A549 (cell line): ENCODE measurements at regions not wholly inside any gene's neighbourhood (a gene's known extent, or its start where the extent isn't known, plus 50 kb on each side); places are given as distances from the start of the nearest gene placed in this dataset.

Experiments used
- ATAC-seq, 2 experiments: fragments of 200-7000 bp in 1 of 2; fragments of >200 bp in 1 of 2; cut with Nextera tagmentation in 1 of 2; cut with Tn5 transposase in 1 of 2; 3 replicates each; pipeline versions ENCODE4 v1.8.0 to v1.9.1; 2018 to 2020; ENCODE audit warnings: mild to moderate bottlenecking in 1 of 2, moderate library complexity in 1 of 2
- CTCF ChIA-PET: fragments of 300-600 bp; sonication (Branson Sonifier 250); formaldehyde crosslinking; extraction: SDS; loops from one replicate; lab custom pipeline; 2021; ENCODE audit warnings: antibody characterized with exemption, inconsistent platforms; lab: Yijun Ruan, JAX
- POLR2A ChIA-PET: fragments of 350-600 bp; formaldehyde crosslinking; extraction: SDS; loops from one replicate; lab custom pipeline; 2021; ENCODE audit warnings: antibody characterized with exemption, inconsistent platforms; lab: Yijun Ruan, JAX
- DNase-seq, 2 experiments: peaks; one replicate each; pipeline versions ENCODE4 v3.0.0 to v3.0.0-alpha.2; 2011 to 2016; ENCODE audit warnings: low read depth in 1 of 2, low spot score in 1 of 2
- FAIRE-seq: peaks from 2 replicates; lab custom pipeline; 2011; peaks lifted over from hg19 to GRCh38; lab: Jason Lieb, UNC
- H3K27ac ChIP-seq, 2 experiments: fragments of >200 bp; sonication (Bioruptor Twin); formaldehyde crosslinking; 3 replicates each; pipeline ENCODE4 v1.5.1; 2016 to 2017
- H3K4me1 ChIP-seq: fragments of >200 bp; sonication (Bioruptor Twin); formaldehyde crosslinking; 3 replicates; pipeline ENCODE4 v1.6.1; 2016
- H3K4me2 ChIP-seq: fragments of >200 bp; sonication (Bioruptor Twin); formaldehyde crosslinking; 3 replicates; pipeline ENCODE4 v1.6.1; 2016
- H3K4me3 ChIP-seq: fragments of >200 bp; sonication (Bioruptor Twin); formaldehyde crosslinking; 3 replicates; pipeline ENCODE4 v1.5.1; 2016
- H3K9me3 ChIP-seq: fragments of >200 bp; sonication (Bioruptor Twin); formaldehyde crosslinking; 3 replicates; pipeline ENCODE4 v1.6.1; 2016
- CBX2 ChIP-seq: fragments of 200-600 bp; sonication (generic); IDR thresholded peaks from 2 replicates; pipeline ENCODE4 v1.6.1; 2016; ENCODE audit warnings: low read depth, mild to moderate bottlenecking, borderline replicate concordance
- EHF ChIP-seq: fragments of 250-450 bp; sonication (Bioruptor Pico); IDR thresholded peaks from 2 replicates; pipeline ENCODE4 v1.5.0; 2020; ENCODE audit warnings: mild to moderate bottlenecking
- EHMT2 ChIP-seq: fragments of 200-600 bp; sonication (generic); IDR thresholded peaks from 2 replicates; pipeline ENCODE4 v1.6.1; 2016; ENCODE audit warnings: antibody characterized with exemption, low read depth, mild to moderate bottlenecking, moderate library complexity
- EP300 ChIP-seq, 2 experiments: fragments of >200 bp; sonication (Bioruptor Twin); formaldehyde crosslinking; IDR thresholded peaks; 2 replicates in 1 of 2; 3 replicates in 1 of 2; pipeline ENCODE4 v1.6.1; 2016 to 2017
- FOSB ChIP-seq: fragments of 250-450 bp; sonication (Bioruptor Pico); IDR thresholded peaks from 2 replicates; pipeline ENCODE4 v1.5.0; 2020; ENCODE audit warnings: mild to moderate bottlenecking, moderate library complexity
- HMGXB4 ChIP-seq: fragments of 250-450 bp; sonication (Bioruptor Pico); IDR thresholded peaks from 2 replicates; pipeline ENCODE4 v1.5.0; 2021; ENCODE audit warnings: mild to moderate bottlenecking, moderate library complexity, borderline replicate concordance
- HOXB13 ChIP-seq: fragments of 250-450 bp; sonication (Bioruptor Pico); IDR thresholded peaks from 2 replicates; pipeline ENCODE4 v1.5.0; 2020; ENCODE audit warnings: low read depth, mild to moderate bottlenecking, moderate library complexity
- HOXB5 ChIP-seq: fragments of 250-450 bp; sonication (Bioruptor Pico); IDR thresholded peaks from 2 replicates; pipeline ENCODE4 v1.5.0; 2020; ENCODE audit warnings: mild to moderate bottlenecking, moderate library complexity
- MAZ ChIP-seq: fragments of 150-350 bp; IDR thresholded peaks from 2 replicates; pipeline ENCODE4 v1.6.1; 2014; ENCODE audit warnings: antibody characterized with exemption, low read depth, low read length, borderline replicate concordance
- POLR2AphosphoS2 ChIP-seq: conservative IDR thresholded peaks from 2 replicates; pipeline ENCODE4 v1.6.1; 2012; ENCODE audit warnings: low read length, improper control_type of control experiment, inconsistent platforms
- RNF2 ChIP-seq: fragments of 200-600 bp; sonication (generic); IDR thresholded peaks from 2 replicates; pipeline ENCODE4 v1.6.1; 2016; ENCODE audit warnings: low read depth, mild to moderate bottlenecking, antibody characterized with exemption, moderate library complexity, borderline replicate concordance
- SREBF2 ChIP-seq: fragments of 450-650 bp; IDR thresholded peaks from 2 replicates; pipeline ENCODE4 v1.6.1; 2014; ENCODE audit warnings: mild to moderate bottlenecking, moderate library complexity
- ZC3H11A ChIP-seq: fragments of 450-650 bp; IDR thresholded peaks from 2 replicates; pipeline ENCODE4 v1.6.1; 2014; ENCODE audit warnings: antibody characterized with exemption, mild to moderate bottlenecking
- ZSCAN20 ChIP-seq: fragments of 250-450 bp; sonication (Bioruptor Pico); IDR thresholded peaks from 2 replicates; pipeline ENCODE4 v1.8.0; 2022; ENCODE audit warnings: mild to moderate bottlenecking, moderate library complexity
- WGBS: methylation state at CpG from one replicate; pipeline ENCODE4 v1.1.6; 2017; ENCODE audit errors: missing lambda C conversion rate; 5-methylcytosine and 5-hydroxymethylcytosine counted together
- TF ChIP-seq, protein P1 (sequence below): fragments of 250-450 bp; sonication (Bioruptor Pico); IDR thresholded peaks from 2 replicates; pipeline ENCODE4 v1.5.0; 2020; ENCODE audit warnings: low read depth, mild to moderate bottlenecking, moderate library complexity
- TF ChIP-seq, protein P2 (sequence below): IDR thresholded peaks from 2 replicates; pipeline ENCODE4 v1.6.1; 2012; ENCODE audit warnings: low read depth, borderline replicate concordance
- TF ChIP-seq, protein P3 (sequence below): IDR thresholded peaks from 2 replicates; pipeline ENCODE4 v1.6.1; 2012
- TF ChIP-seq, protein P4 (sequence below): IDR thresholded peaks from 2 replicates; pipeline ENCODE4 v1.6.1; 2012

DNA sequence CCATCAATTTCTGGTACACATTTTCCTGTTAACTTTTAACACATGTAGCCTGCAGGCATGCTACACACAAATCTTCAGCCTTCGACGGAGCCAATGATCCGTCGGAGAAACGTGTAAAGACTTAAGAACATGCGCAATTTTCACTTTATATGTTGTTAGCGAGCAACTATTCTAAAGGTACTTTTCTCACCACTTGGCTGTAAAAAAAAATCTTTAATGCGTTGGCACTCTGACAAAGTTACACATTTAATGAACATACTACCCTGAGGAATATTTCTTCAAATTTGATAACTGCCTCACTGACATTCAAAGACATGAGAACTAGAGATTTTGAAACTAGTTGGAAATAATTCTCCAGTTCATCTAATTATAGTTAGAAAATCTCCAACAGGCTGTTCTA lies 507.5 kb upstream of the SALL1 start:
- ATAC-seq (no peak), DNase-seq (no peak), FAIRE-seq (no peak)
- Histone ChIP-seq H3K4me1 (peaks cover 7% of the 10 kb centered on the region; the same call in 1 of the 3 replicates), H3K9me3 (no peaks in the 10 kb centered on the region), H3K4me3 (no peak overlapping the region), H3K4me2 (no peak overlapping the region), H3K27ac (no peak overlapping the region)
- CTCF ChIA-PET, result no interaction called here
- POLR2A ChIA-PET, result no interaction called here
- WGBS, result 66% methylated on average over 8 of the region's 8 CpGs
- TF ChIP-seq, protein P1, sequence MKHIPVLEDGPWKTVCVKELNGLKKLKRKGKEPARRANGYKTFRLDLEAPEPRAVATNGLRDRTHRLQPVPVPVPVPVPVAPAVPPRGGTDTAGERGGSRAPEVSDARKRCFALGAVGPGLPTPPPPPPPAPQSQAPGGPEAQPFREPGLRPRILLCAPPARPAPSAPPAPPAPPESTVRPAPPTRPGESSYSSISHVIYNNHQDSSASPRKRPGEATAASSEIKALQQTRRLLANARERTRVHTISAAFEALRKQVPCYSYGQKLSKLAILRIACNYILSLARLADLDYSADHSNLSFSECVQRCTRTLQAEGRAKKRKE, result no peak
- TF ChIP-seq SREBF2, result no peak
- TF ChIP-seq HMGXB4 (CRISPR knock-in tag), result no peak
- TF ChIP-seq HOXB13, result no peak
- no peak for TF ChIP-seq EP300 (IDR thresholded peaks at IDR 0.05)
- TF ChIP-seq FOSB (CRISPR knock-in tag), result no peak
- no peak for TF ChIP-seq EHMT2
- no peak for TF ChIP-seq ZC3H11A
- no peak for TF ChIP-seq MAZ

GRCh38 chr16:51657848-51658247 lies 506.8 kb upstream of the SALL1 start:
- FAIRE-seq (no peak), DNase-seq (no peak), ATAC-seq (no peak)
- Histone ChIP-seq H3K4me2 (no peak overlapping the region), H3K9me3 (no peaks in the 10 kb centered on the region), H3K27ac (no peak overlapping the region), H3K4me1 (peaks cover 7% of the 10 kb centered on the region; the same call in 1 of the 3 replicates), H3K4me3 (no peak overlapping the region)
- TF ChIP-seq, protein P2, sequence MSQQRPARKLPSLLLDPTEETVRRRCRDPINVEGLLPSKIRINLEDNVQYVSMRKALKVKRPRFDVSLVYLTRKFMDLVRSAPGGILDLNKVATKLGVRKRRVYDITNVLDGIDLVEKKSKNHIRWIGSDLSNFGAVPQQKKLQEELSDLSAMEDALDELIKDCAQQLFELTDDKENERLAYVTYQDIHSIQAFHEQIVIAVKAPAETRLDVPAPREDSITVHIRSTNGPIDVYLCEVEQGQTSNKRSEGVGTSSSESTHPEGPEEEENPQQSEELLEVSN, result no peak
- no peak for TF ChIP-seq RNF2
- TF ChIP-seq CBX2, result no peak
- TF ChIP-seq, protein P3, sequence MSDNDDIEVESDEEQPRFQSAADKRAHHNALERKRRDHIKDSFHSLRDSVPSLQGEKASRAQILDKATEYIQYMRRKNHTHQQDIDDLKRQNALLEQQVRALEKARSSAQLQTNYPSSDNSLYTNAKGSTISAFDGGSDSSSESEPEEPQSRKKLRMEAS, result no peak
- ChIA-PET POLR2A (no interaction called here), CTCF (no interaction called here)
- 2% methylated on average over 4 of the region's 4 CpGs for WGBS

DNA sequence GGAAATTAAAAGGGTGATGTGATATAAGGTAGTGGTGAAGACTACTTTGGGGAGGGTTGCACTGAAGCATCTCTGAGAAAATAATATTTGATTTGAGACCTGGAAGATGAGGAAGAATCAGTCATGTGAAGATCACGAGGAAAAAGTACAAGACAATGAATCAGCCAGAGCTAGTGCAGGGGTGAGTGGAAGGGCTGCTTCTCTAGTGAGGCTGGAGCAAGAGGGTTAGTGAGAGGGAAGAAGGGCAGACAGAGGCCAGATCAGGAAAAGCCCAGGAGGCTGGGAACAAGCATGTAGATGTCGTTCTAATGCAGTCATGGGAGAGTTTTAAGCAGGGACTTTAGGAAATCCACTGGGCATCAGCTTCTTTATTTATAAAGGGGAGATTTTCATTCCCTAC lies 504.2 kb upstream of the SALL1 start:
- DNase-seq (no peak), FAIRE-seq (no peak), ATAC-seq (no peak)

More for the DNA sequence above, 504.2 kb upstream of the SALL1 start:
- Histone ChIP-seq H3K9me3 (no peaks in the 10 kb centered on the region), H3K4me3 (no peak overlapping the region), H3K27ac (no peak overlapping the region), H3K4me2 (no peak overlapping the region), H3K4me1 (peaks cover 7% of the 10 kb centered on the region; the same call in 1 of the 3 replicates)
- TF ChIP-seq ZSCAN20 (CRISPR knock-in tag) (no peak), MAZ (no peak), RNF2 (no peak), POLR2AphosphoS2 (no peak), ZC3H11A (no peak), HOXB5 (no peak), EHF (CRISPR knock-in tag) (no peak)
- TF ChIP-seq, protein P4, sequence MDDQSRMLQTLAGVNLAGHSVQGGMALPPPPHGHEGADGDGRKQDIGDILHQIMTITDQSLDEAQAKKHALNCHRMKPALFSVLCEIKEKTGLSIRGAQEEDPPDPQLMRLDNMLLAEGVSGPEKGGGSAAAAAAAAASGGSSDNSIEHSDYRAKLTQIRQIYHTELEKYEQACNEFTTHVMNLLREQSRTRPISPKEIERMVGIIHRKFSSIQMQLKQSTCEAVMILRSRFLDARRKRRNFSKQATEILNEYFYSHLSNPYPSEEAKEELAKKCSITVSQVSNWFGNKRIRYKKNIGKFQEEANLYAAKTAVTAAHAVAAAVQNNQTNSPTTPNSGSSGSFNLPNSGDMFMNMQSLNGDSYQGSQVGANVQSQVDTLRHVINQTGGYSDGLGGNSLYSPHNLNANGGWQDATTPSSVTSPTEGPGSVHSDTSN, result no peak
- CTCF ChIA-PET, result interaction anchor here (1.0 kb wide), 1 partner anchor 18 kb away, joined by 3 read pairs; no protein-coding TSS in a partner anchor
- 5% methylated on average over 2 of the region's 2 CpGs for WGBS
- POLR2A ChIA-PET, result no interaction called here
